Adrenal gland (tissue), 9 donors: ENCODE measurements at regions not wholly inside any gene's neighbourhood (a gene's known extent, or its start where the extent isn't known, plus 50 kb on each side); places are given as distances from the start of the nearest gene placed in this dataset.
"Not testable (repeated sequence)": the region's sequence is repeated elsewhere in the genome, so short reads cannot be mapped to it uniquely, and the experiment has no call there.

Experiments
- DNase-seq, 7 donors: peaks; one replicate each; pipeline ENCODE4 v3.0.0-alpha.2; 2019 to 2020
- H3K27ac ChIP-seq, 5 donors: fragments of 200-600 bp; sonication (generic) in 4 of 5; 1 replicate in 3 of 5; 2 replicates in 2 of 5; pipeline versions ENCODE4 v1.5.1 to v1.8.0; 2016 to 2020; ENCODE audit warnings: mild to moderate bottlenecking in 1 of 5
- H3K27me3 ChIP-seq: fragments of 200-600 bp; 2 replicates; pipeline ENCODE4 v1.8.0; 2021
- H3K36me3 ChIP-seq, 2 donors: fragments of 200-600 bp; replicated peaks in 1 of 2; 1 replicate in 1 of 2; 2 replicates in 1 of 2; pipeline versions ENCODE4 v1.5.1 to v1.8.0; 2018 to 2022
- H3K4me1 ChIP-seq, 2 donors: fragments of 200-600 bp; replicated peaks in 1 of 2; 1 replicate in 1 of 2; 2 replicates in 1 of 2; pipeline versions ENCODE4 v1.5.1 to v1.8.0; 2018 to 2021
- H3K4me3 ChIP-seq, 4 donors: fragments of 200-600 bp; sonication (generic) in 3 of 4; one replicate each; pipeline ENCODE4 v1.5.1; 2016 to 2018
- H3K9me3 ChIP-seq, 3 donors: fragments of 200-600 bp; sonication (generic) in 1 of 3; replicated peaks in 1 of 3; 1 replicate in 2 of 3; 2 replicates in 1 of 3; pipeline versions ENCODE4 v1.5.1 to v1.8.0; 2016 to 2021
- POLR2A ChIP-seq, 2 donors: fragments of 450-650 bp; IDR thresholded peaks; one replicate each; pipeline ENCODE4 v1.6.1; 2017; ENCODE audit warnings: antibody characterized with exemption in 2 of 2, mild to moderate bottlenecking in 2 of 2, moderate library complexity in 1 of 2
- WGBS, 4 donors: extraction: QIAGEN DNeasy Blood & Tissue Kit in 2 of 4; methylation state at CpG; one replicate each; pipeline versions ENCODE4 v1.1.5 to v1.1.7; 2013 to 2017; 5-methylcytosine and 5-hydroxymethylcytosine counted together
- intact Hi-C, 2 donors: fragments of 100-400 bp; cut with DNase I; formaldehyde crosslinking; loops; one replicate each; pipeline versions ENCODE4 v1.14.1 to v1.15.0; 2022 to 2023
- TF ChIP-seq, protein P1 (sequence below), 6 experiments: fragments of 450-650 bp in 4 of 6; fragments of 200-600 bp in 2 of 6; sonication (generic) in 1 of 6; IDR thresholded peaks; 1 replicate in 5 of 6; 2 replicates in 1 of 6; pipeline versions ENCODE4 v1.5.1 to v1.8.0; 2016 to 2021; ENCODE audit warnings: antibody characterized with exemption in 6 of 6, mild to moderate bottlenecking in 2 of 6, moderate library complexity in 1 of 6
- donor health status: healthy with polysubstance abuse.
- donor health status: Bipolar disorder and iron deficiency.
- donor health status: DM: yes; HTN: yes; CAD: no.
- donor health status: DM: no; HTN: no; CAD: no.
- donor health status: DM: no; HTN: no; CAD: no.

DNA sequence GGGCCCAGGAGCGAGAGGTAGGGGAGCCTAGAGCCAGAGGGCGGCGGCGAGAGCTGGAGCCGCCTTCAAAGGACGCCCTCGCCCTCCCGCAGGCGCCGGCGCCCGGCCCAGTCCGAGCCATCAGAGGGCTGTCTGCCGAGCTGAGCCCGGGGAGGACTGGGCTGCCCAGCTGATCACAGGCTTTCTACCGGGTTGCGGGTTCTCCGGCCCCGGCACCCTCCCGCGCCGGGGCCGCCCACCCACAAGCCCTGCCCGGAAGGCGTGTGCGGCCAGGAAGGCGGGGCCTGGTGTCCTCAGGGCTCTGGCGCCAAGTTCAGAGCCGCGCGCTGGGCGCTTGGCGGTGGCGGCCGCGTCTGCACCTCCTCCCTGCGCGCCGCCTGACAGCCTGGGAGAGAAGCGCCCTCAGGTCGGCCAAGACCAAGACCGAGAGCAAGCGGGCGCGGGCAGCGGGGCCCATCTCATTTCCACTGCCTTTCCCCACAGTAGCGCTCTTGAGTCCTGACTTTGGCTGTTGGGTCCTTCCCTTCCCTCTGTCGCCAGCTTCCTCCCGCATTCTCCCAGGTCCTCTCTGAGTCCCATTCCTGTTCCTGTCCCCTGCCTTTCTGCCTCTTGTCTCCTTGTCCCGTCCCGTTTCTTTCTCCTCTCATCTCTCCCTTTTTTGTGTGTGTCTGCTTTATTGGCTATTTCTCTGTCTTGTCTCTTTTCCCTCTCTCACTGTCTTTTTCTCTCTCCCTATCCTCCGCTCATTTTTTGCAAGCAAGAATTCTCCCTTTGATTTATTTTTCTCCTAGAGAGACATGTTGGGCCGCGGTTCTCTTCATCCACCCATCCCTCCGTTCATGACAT is 60.6 kb upstream of the MSMB start:
- TF ChIP-seq, protein P1, sequence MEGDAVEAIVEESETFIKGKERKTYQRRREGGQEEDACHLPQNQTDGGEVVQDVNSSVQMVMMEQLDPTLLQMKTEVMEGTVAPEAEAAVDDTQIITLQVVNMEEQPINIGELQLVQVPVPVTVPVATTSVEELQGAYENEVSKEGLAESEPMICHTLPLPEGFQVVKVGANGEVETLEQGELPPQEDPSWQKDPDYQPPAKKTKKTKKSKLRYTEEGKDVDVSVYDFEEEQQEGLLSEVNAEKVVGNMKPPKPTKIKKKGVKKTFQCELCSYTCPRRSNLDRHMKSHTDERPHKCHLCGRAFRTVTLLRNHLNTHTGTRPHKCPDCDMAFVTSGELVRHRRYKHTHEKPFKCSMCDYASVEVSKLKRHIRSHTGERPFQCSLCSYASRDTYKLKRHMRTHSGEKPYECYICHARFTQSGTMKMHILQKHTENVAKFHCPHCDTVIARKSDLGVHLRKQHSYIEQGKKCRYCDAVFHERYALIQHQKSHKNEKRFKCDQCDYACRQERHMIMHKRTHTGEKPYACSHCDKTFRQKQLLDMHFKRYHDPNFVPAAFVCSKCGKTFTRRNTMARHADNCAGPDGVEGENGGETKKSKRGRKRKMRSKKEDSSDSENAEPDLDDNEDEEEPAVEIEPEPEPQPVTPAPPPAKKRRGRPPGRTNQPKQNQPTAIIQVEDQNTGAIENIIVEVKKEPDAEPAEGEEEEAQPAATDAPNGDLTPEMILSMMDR (IDR thresholded peaks at IDR 0.05): peak in 4 of 6 experiments; percentile 13 to 51 (median 26)
- TF ChIP-seq POLR2A (IDR thresholded peaks at IDR 0.05): no peak
- 2 to 6% (median 3%) methylated on average over 18 to 55 of the region's 55 CpGs for WGBS, 4 donors
- no peaks in the 10 kb centered on the region for H3K9me3 ChIP-seq
- H3K36me3 ChIP-seq: no peaks in the 10 kb centered on the region
- no peaks in the 10 kb centered on the region for H3K27me3 ChIP-seq
- peak overlapping the region in 1 of 4 donors; percentile 38 for H3K4me3 ChIP-seq
- peaks cover 0 to 8% of the 10 kb centered on the region in 2 donors for H3K4me1 ChIP-seq
- peak; percentile 44 to 76 (median 65) for DNase-seq
- intact Hi-C loops: no loop called here
- no peak overlapping the region for H3K27ac ChIP-seq

DNA sequence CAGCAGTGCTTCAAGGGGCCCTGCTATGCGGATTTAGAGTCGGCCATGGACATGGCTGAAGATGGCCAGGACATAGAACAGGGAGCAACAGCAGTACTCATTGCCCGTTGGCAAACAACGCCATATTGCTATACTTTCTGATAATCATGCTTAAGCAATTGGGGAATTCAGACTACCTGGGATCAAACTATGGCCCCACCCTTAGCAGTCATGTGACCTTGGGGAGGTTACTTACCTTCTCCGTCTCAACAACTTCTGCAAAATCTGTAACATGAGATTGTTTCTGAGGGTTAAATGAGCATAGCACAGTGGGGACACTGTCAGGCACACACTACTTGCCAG is 62.1 kb upstream of the MSMB start:
- DNase-seq, H3K4me3 ChIP-seq, intact Hi-C loops, H3K9me3 ChIP-seq, H3K36me3 ChIP-seq, H3K27ac ChIP-seq, H3K27me3 ChIP-seq, H3K4me1 ChIP-seq: not testable (repeated sequence)
- WGBS, 4 donors: 71 to 89% (median 75%) methylated on average over 4 of the region's 5 CpGs

DNA sequence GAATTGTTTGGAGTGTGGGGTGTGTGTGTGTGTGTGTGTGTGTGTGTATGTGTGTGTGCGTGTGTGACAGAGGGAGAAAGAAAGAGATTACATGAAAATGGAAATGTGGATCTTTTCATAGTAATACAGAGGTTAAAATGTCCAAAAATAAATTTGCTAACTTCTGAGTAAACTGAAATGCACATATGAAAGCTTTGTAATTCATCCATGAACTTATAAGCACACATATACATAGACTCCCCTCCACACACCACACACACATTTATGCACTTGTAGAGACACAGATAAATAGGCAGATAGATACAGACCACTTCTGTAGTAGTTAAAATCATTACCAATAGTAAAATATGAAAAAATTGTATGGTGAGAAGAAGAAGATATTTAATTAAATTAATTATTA is 108.2 kb upstream of the MSMB start:
- H3K4me3 ChIP-seq, intact Hi-C loops, DNase-seq, H3K9me3 ChIP-seq, H3K36me3 ChIP-seq, H3K27ac ChIP-seq, H3K4me1 ChIP-seq, H3K27me3 ChIP-seq: not testable (repeated sequence)
- WGBS, 4 donors: 89% methylated on average over 1 of the region's 1 CpG; no CpG with 5 or more reads in 3 of the 4 donors

DNA sequence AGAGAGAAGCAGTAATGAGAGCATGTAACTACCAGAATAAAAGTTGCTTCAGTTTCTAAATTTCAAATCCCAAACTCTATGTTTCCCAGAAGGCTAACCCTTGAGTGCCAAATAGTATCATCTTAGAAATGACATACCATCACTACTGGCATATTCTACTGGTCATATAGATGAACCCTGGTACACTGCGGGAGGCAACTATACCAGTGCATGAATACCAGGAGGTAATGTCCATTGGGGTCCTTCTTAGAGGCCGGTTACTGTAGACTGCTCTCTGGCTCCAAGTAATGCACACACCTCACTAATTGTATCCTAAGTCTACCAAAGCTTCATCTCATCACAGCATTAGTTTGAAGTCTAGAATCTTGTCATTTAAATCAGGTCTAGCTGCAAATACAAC is 108.6 kb upstream of the MSMB start:
- H3K36me3 ChIP-seq, H3K4me3 ChIP-seq, H3K9me3 ChIP-seq, DNase-seq, H3K4me1 ChIP-seq, H3K27me3 ChIP-seq, H3K27ac ChIP-seq, intact Hi-C loops: not testable (repeated sequence)
- 87 to 93% (median 90%) methylated on average over 2 of the region's 2 CpGs for WGBS, 4 donors

DNA sequence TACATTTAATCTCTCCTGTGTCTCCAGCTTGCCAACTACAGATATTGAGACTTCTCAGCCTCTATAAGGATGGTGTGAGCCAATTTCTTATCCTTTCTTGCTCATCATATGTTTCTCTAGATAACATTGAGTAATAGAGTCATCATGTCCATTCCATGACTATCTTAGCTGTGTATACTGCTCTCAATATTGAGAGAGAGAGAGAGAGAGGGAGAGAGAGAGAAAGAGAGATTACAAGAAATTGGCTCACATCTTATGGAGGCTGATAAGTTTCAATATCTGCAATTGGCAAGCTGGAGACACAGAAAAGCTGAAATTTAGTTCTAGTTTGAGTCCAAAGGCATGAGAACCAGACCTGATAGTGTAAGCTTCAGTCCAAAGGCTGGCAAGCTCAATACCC is 110.8 kb upstream of the MSMB start:
- H3K27ac ChIP-seq, H3K4me1 ChIP-seq, DNase-seq, H3K36me3 ChIP-seq, intact Hi-C loops, H3K4me3 ChIP-seq, H3K9me3 ChIP-seq, H3K27me3 ChIP-seq: not testable (repeated sequence)

DNA sequence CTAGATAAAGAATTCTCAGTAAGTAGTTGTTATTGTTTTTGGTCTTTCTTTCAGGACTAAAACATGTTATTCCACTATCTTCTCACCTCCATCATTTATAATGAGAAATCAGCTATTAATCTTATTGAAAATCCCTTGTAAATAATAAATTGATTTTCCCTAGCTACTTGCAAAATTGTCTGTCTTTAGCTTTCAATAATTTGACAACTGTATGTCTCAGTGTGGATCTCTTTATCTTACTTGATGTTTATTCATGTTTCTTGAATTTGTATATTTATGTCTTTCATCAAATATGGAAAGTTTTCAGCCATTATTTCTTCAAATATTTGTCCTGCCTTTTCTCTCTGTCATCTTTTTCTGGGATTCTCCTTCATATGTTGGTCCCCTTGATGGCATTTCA is 117.1 kb upstream of the ANTXRL start:
- Histone ChIP-seq H3K27ac (no peak overlapping the region), H3K4me1 (no peaks in the 10 kb centered on the region), H3K36me3 (no peaks in the 10 kb centered on the region), H3K27me3 (no peaks in the 10 kb centered on the region), H3K9me3 (no peaks in the 10 kb centered on the region), H3K4me3 (no peak overlapping the region)
- no peak for DNase-seq
- TF ChIP-seq, protein P1 (IDR thresholded peaks at IDR 0.05): no peak
- no peak for TF ChIP-seq POLR2A (IDR thresholded peaks at IDR 0.05)
- intact Hi-C loops: no loop called here
